Osteoblast (primary cell): ENCODE measurements at regions not wholly inside any gene's neighbourhood (a gene's known extent, or its start where the extent isn't known, plus 50 kb on each side); places are given as distances from the start of the nearest gene placed in this dataset.

ENCODE experiments used
- DNase-seq: peaks from one replicate; pipeline ENCODE4 v3.0.0; 2011; ENCODE audit warnings: low spot score, mixed read lengths; ENCODE audit not compliant: insufficient read length; ENCODE audit errors: missing footprints
- H2AFZ ChIP-seq: 2 replicates; pipeline ENCODE4 v1.6.0; 2011; ENCODE audit warnings: mild to moderate bottlenecking, low read length
- H3K27ac ChIP-seq: 2 replicates; pipeline ENCODE4 v1.5.1; 2011; ENCODE audit warnings: mild to moderate bottlenecking, low read depth, low read length, moderate library complexity
- H3K27me3 ChIP-seq: 2 replicates; pipeline ENCODE4 v1.6.0; 2012; ENCODE audit warnings: mild to moderate bottlenecking, control low read depth, inconsistent platforms, low read length, moderate library complexity; ENCODE audit not compliant: insufficient read depth
- H3K36me3 ChIP-seq: 2 replicates; pipeline ENCODE4 v1.5.1; 2011; ENCODE audit warnings: mild to moderate bottlenecking, low read length, control low read depth, moderate library complexity; ENCODE audit not compliant: insufficient read depth
- H3K4me1 ChIP-seq: 2 replicates; pipeline ENCODE4 v1.5.1; 2011; ENCODE audit warnings: mild to moderate bottlenecking, low read length, control low read depth, moderate library complexity; ENCODE audit not compliant: insufficient read depth
- H3K4me2 ChIP-seq: 2 replicates; pipeline ENCODE4 v1.6.0; 2011; ENCODE audit warnings: mild to moderate bottlenecking, low read length; ENCODE audit not compliant: insufficient read depth
- H3K4me3 ChIP-seq: fragments of 200-600 bp; sonication (generic); 3 replicates; pipeline ENCODE4 v1.5.1; 2012; ENCODE audit warnings: mild to moderate bottlenecking, low read length, inconsistent platforms; ENCODE audit not compliant: insufficient read depth
- H3K79me2 ChIP-seq: 2 replicates; pipeline ENCODE4 v1.6.0; 2012; ENCODE audit warnings: mild to moderate bottlenecking, low read length, control low read depth, inconsistent platforms; ENCODE audit not compliant: insufficient read depth
- H3K9me3 ChIP-seq: 2 replicates; pipeline ENCODE4 v1.5.1; 2011; ENCODE audit warnings: low read depth, low read length, control low read depth
- H4K20me1 ChIP-seq: 2 replicates; pipeline ENCODE4 v1.6.0; 2012; ENCODE audit warnings: mild to moderate bottlenecking, low read length, control low read depth; ENCODE audit not compliant: insufficient read depth
- TF ChIP-seq, protein P1 (sequence below): IDR thresholded peaks from 2 replicates; pipeline ENCODE4 v1.5.1; 2011; ENCODE audit warnings: mild to moderate bottlenecking, low read depth, low read length, moderate library complexity; ENCODE audit errors: extremely low read depth

GRCh38 chr7:18425227-18425626 is 70.3 kb upstream of the HDAC9 start:
- H2AFZ ChIP-seq = no peak overlapping the region
- peaks cover 26% of the 10 kb centered on the region for H3K4me1 ChIP-seq
- TF ChIP-seq, protein P1, sequence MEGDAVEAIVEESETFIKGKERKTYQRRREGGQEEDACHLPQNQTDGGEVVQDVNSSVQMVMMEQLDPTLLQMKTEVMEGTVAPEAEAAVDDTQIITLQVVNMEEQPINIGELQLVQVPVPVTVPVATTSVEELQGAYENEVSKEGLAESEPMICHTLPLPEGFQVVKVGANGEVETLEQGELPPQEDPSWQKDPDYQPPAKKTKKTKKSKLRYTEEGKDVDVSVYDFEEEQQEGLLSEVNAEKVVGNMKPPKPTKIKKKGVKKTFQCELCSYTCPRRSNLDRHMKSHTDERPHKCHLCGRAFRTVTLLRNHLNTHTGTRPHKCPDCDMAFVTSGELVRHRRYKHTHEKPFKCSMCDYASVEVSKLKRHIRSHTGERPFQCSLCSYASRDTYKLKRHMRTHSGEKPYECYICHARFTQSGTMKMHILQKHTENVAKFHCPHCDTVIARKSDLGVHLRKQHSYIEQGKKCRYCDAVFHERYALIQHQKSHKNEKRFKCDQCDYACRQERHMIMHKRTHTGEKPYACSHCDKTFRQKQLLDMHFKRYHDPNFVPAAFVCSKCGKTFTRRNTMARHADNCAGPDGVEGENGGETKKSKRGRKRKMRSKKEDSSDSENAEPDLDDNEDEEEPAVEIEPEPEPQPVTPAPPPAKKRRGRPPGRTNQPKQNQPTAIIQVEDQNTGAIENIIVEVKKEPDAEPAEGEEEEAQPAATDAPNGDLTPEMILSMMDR = no peak
- no peaks in the 10 kb centered on the region for H3K9me3 ChIP-seq
- H3K36me3 ChIP-seq = no peaks in the 10 kb centered on the region
- H3K27ac ChIP-seq = no peak overlapping the region
- no peak overlapping the region for H3K4me2 ChIP-seq
- no peaks in the 10 kb centered on the region for H4K20me1 ChIP-seq
- DNase-seq = no peak
- no peaks in the 10 kb centered on the region for H3K79me2 ChIP-seq
- H3K4me3 ChIP-seq = no peak overlapping the region
- H3K27me3 ChIP-seq = no peaks in the 10 kb centered on the region

- H3K4me2 ChIP-seq = no peak overlapping the region
- DNase-seq = no peak
- H3K36me3 ChIP-seq = no peaks in the 10 kb centered on the region
Observed at GRCh38 chr7:18425838-18426445, 69.6 kb upstream of the HDAC9 start.

DNA sequence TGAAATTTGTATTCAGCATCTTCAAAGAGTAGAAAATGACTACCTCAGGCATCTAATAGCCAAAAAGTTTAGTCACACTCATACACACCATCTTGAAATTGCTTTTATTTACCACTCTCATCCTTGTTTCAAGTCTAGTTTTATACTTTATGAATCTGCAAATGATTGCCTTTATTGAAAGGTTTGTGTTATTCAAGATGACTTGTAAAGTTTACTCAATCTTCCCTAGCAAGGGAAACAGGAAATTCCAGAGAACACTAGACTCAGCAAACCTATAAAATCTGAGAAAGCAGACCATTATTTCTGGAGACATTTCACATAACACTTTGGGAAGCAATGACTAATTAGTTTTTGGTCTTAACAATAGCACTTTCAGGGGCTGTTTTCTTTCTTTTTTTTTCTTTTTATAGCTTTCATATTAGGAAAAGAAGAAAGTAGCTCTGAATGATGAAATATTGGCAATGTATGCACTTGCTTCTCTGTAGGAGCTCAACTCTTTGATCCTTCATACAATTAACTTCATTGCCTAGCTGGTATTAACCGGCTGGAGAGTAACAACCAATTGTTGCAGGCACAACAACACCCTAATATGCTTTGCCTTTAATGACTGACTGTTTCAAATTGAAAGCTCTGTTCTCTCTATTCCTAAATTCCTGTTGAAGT is 68.9 kb upstream of the HDAC9 start:
- Histone ChIP-seq H3K9me3 (no peaks in the 10 kb centered on the region), H3K27ac (no peak overlapping the region), H3K27me3 (no peaks in the 10 kb centered on the region), H3K79me2 (no peaks in the 10 kb centered on the region), H3K4me3 (no peak overlapping the region), H2AFZ (peak overlapping the region; percentile 5), H3K4me1 (peaks cover 18% of the 10 kb centered on the region), H3K36me3 (no peaks in the 10 kb centered on the region), H4K20me1 (no peaks in the 10 kb centered on the region), H3K4me2 (peak overlapping the region; percentile 12)
- TF ChIP-seq, protein P1 = no peak
- DNase-seq = no peak

More at GRCh38 chr7:18425838-18426445, 69.6 kb upstream of the HDAC9 start:
- Histone ChIP-seq H4K20me1 (no peaks in the 10 kb centered on the region), H3K4me3 (no peak overlapping the region), H3K27ac (no peak overlapping the region), H3K4me1 (peaks cover 24% of the 10 kb centered on the region), H3K9me3 (no peaks in the 10 kb centered on the region), H2AFZ (peak overlapping the region; percentile 26), H3K79me2 (no peaks in the 10 kb centered on the region), H3K27me3 (no peaks in the 10 kb centered on the region)
- TF ChIP-seq, protein P1 = no peak

GRCh38 chr7:18429547-18429946 is 66.0 kb upstream of the HDAC9 start:
- TF ChIP-seq, protein P1 = no peak
- no peaks in the 10 kb centered on the region for H3K79me2 ChIP-seq
- no peaks in the 10 kb centered on the region for H3K9me3 ChIP-seq
- no peaks in the 10 kb centered on the region for H3K27me3 ChIP-seq
- no peaks in the 10 kb centered on the region for H4K20me1 ChIP-seq
- H2AFZ ChIP-seq = no peak overlapping the region
- H3K36me3 ChIP-seq = no peaks in the 10 kb centered on the region
- peaks cover 14% of the 10 kb centered on the region for H3K4me1 ChIP-seq
- H3K27ac ChIP-seq = no peak overlapping the region
- H3K4me2 ChIP-seq = peak overlapping the region; percentile 14
- H3K4me3 ChIP-seq = no peak overlapping the region
- DNase-seq = peak; percentile 59
